GM23338 (cell line): ENCODE measurements at regions not wholly inside any gene's neighbourhood (a gene's known extent, or its start where the extent isn't known, plus 50 kb on each side); places are given as distances from the start of the nearest gene placed in this dataset.

Experiments
- ATAC-seq: fragments of 200-7000 bp; cut with Tn5 transposase; 3 replicates; pipeline ENCODE4 v1.9.1; 2020
- DNase-seq: peaks from one replicate; pipeline ENCODE4 v3.0.0-alpha.2; 2015; ENCODE audit warnings: low spot score
- H2AFZ ChIP-seq: fragments of 200-600 bp; sonication (generic); 2 replicates; pipeline ENCODE4 v1.8.0; 2016; ENCODE audit warnings: antibody characterized with exemption, mild to moderate bottlenecking, moderate library complexity
- H3F3A ChIP-seq: fragments of 200-600 bp; sonication (generic); replicated peaks from 2 replicates; pipeline ENCODE4 v1.8.0; 2017; ENCODE audit warnings: antibody characterized with exemption, mixed run types, low read depth
- H3K27ac ChIP-seq: fragments of 200-600 bp; sonication (generic); 2 replicates; pipeline ENCODE4 v1.6.1; 2016; ENCODE audit warnings: low read depth
- H3K27me3 ChIP-seq: fragments of 200-600 bp; sonication (generic); 2 replicates; pipeline ENCODE4 v1.8.0; 2016; ENCODE audit warnings: mild to moderate bottlenecking, mixed run types, moderate library complexity; ENCODE audit not compliant: insufficient read depth
- H3K36me3 ChIP-seq: fragments of 200-600 bp; sonication (generic); 2 replicates; pipeline ENCODE4 v1.8.0; 2016; ENCODE audit warnings: mild to moderate bottlenecking; ENCODE audit not compliant: insufficient read depth
- H3K4me1 ChIP-seq: fragments of 200-600 bp; sonication (generic); 2 replicates; pipeline ENCODE4 v1.8.0; 2016; ENCODE audit warnings: mild to moderate bottlenecking, moderate library complexity; ENCODE audit not compliant: insufficient read depth
- H3K4me2 ChIP-seq: fragments of 200-600 bp; sonication (generic); 2 replicates; pipeline ENCODE4 v1.7.1; 2017; ENCODE audit warnings: mixed run types
- H3K4me3 ChIP-seq: fragments of 200-600 bp; sonication (generic); 2 replicates; pipeline ENCODE4 v1.6.1; 2016; ENCODE audit warnings: mixed run types
- H3K79me2 ChIP-seq: fragments of 200-600 bp; sonication (generic); replicated peaks from 2 replicates; pipeline ENCODE4 v1.8.0; 2017; ENCODE audit warnings: mild to moderate bottlenecking; ENCODE audit not compliant: insufficient read depth
- H3K9me2 ChIP-seq: fragments of 200-600 bp; sonication (generic); 2 replicates; pipeline ENCODE4 v1.8.0; 2017; ENCODE audit not compliant: insufficient read depth
- H4K20me1 ChIP-seq: fragments of 200-600 bp; sonication (generic); replicated peaks from 2 replicates; pipeline ENCODE4 v1.8.0; 2017; ENCODE audit warnings: mild to moderate bottlenecking; ENCODE audit not compliant: insufficient read depth
- H3K27ac Mint-ChIP-seq: 2 replicates; pipeline ENCODE4 v1.8.0; 2020; ENCODE audit warnings: inconsistent platforms, mild to moderate bottlenecking, moderate library complexity, mixed read lengths
- H3K27me3 Mint-ChIP-seq: 3 replicates; pipeline ENCODE4 v1.8.0; 2022; ENCODE audit warnings: low read depth, mild to moderate bottlenecking, moderate library complexity, mixed read lengths, inconsistent platforms; ENCODE audit not compliant: insufficient read depth, poor library complexity
- H3K36me3 Mint-ChIP-seq: 3 replicates; pipeline ENCODE4 v1.8.0; 2021; ENCODE audit warnings: low read depth, mild to moderate bottlenecking, inconsistent platforms, moderate library complexity, mixed read lengths
- H3K4me1 Mint-ChIP-seq: 3 replicates; pipeline ENCODE4 v1.8.0; 2020; ENCODE audit warnings: mild to moderate bottlenecking, inconsistent platforms, mixed read lengths
- H3K4me3 Mint-ChIP-seq: 3 replicates; pipeline ENCODE4 v1.8.0; 2021; ENCODE audit warnings: moderate library complexity, mild to moderate bottlenecking, inconsistent platforms, mixed read lengths
- H3K9me3 Mint-ChIP-seq: 3 replicates; pipeline ENCODE4 v1.8.0; 2020; ENCODE audit warnings: moderate library complexity, mild to moderate bottlenecking, inconsistent platforms, mixed read lengths
- CREB1 ChIP-seq: fragments of 250-450 bp; sonication (Bioruptor Pico); IDR thresholded peaks from 2 replicates; pipeline ENCODE4 v1.5.0; 2020; ENCODE audit warnings: low read depth, mild to moderate bottlenecking, moderate library complexity
- CTCF ChIP-seq, 2 experiments: fragments of 200-600 bp in 1 of 2; sonication (generic) in 1 of 2; conservative IDR thresholded peaks; 2 replicates each; pipeline versions ENCODE4 v1.5.1 to v1.6.1; 2016 to 2017; ENCODE audit warnings: antibody characterized with exemption in 2 of 2, low read depth in 2 of 2, mild to moderate bottlenecking in 2 of 2, moderate library complexity in 1 of 2
- ETS1 ChIP-seq: IDR thresholded peaks from 2 replicates; pipeline ENCODE4 v1.6.1; 2016; ENCODE audit warnings: antibody characterized with exemption
- EZH2 ChIP-seq: fragments of 200-600 bp; sonication (generic); IDR thresholded peaks from one replicate; pipeline ENCODE4 v1.8.0; 2017; ENCODE audit warnings: antibody characterized with exemption, mild to moderate bottlenecking, low read depth; ENCODE audit not compliant: unreplicated experiment
- EZH2phosphoT487 ChIP-seq: fragments of 200-600 bp; sonication (generic); IDR thresholded peaks from one replicate; pipeline ENCODE4 v1.8.1; 2018; ENCODE audit warnings: antibody characterized with exemption; ENCODE audit not compliant: unreplicated experiment
- JUNB ChIP-seq: IDR thresholded peaks from one replicate; pipeline ENCODE4 v1.6.1; 2016; ENCODE audit warnings: antibody characterized with exemption; ENCODE audit not compliant: unreplicated experiment
- NANOG ChIP-seq: IDR thresholded peaks from 2 replicates; pipeline ENCODE4 v1.6.1; 2016; ENCODE audit warnings: antibody characterized with exemption, borderline replicate concordance
- POLR2AphosphoS5 ChIP-seq: IDR thresholded peaks from 2 replicates; pipeline ENCODE4 v1.6.1; 2016; ENCODE audit warnings: antibody characterized with exemption, low read depth
- REST ChIP-seq: IDR thresholded peaks from one replicate; pipeline ENCODE4 v1.6.1; 2018; ENCODE audit warnings: antibody characterized with exemption; ENCODE audit not compliant: unreplicated experiment
- STAT1 ChIP-seq: IDR thresholded peaks from one replicate; pipeline ENCODE4 v1.6.1; 2016; ENCODE audit warnings: antibody characterized with exemption; ENCODE audit not compliant: unreplicated experiment
- ZNF114 ChIP-seq: fragments of 250-450 bp; sonication (Bioruptor Pico); IDR thresholded peaks from 2 replicates; pipeline ENCODE4 v1.5.0; 2020; ENCODE audit warnings: mild to moderate bottlenecking, moderate library complexity
- ZNF331 ChIP-seq: fragments of 250-450 bp; sonication (Bioruptor Pico); IDR thresholded peaks from 2 replicates; pipeline ENCODE4 v1.5.0; 2020; ENCODE audit warnings: low read depth, mild to moderate bottlenecking, moderate library complexity
- ZNF462 ChIP-seq: fragments of 250-450 bp; sonication (Bioruptor Pico); IDR thresholded peaks from 2 replicates; pipeline ENCODE4 v1.5.0; 2020; ENCODE audit warnings: mild to moderate bottlenecking, moderate library complexity

- ATAC-seq (no peak), DNase-seq (no peak)
- H3K4me2 ChIP-seq, result no peak overlapping the region
- no peak overlapping the region for H3K4me3 ChIP-seq
- no peaks in the 10 kb centered on the region for H3K79me2 ChIP-seq
- no peaks in the 10 kb centered on the region for H3K36me3 ChIP-seq
- Mint-ChIP-seq H3K36me3 (no peaks in the 10 kb centered on the region), H3K4me3 (no peak overlapping the region), H3K27me3 (peaks cover 2% of the 10 kb centered on the region), H3K4me1 (no peaks in the 10 kb centered on the region), H3K9me3 (no peaks in the 10 kb centered on the region), H3K27ac (no peak overlapping the region)
- H3K27me3 ChIP-seq, result no peaks in the 10 kb centered on the region
- TF ChIP-seq POLR2AphosphoS5 (no peak), STAT1 (no peak), NANOG (no peak), ZNF331 (CRISPR knock-in tag) (no peak), ZNF462 (CRISPR knock-in tag) (no peak), JUNB (no peak), CREB1 (CRISPR knock-in tag) (no peak), EZH2phosphoT487 (no peak), ETS1 (no peak), EZH2 (no peak), ZNF114 (CRISPR knock-in tag) (no peak), CTCF (conservative IDR thresholded peaks at IDR 0.05; ENCODE audit: low read depth in 2 of 2) (no peak), REST (no peak)
- H3K27ac ChIP-seq, result no peak overlapping the region
- H2AFZ ChIP-seq, result no peak overlapping the region
- H3K9me2 ChIP-seq, result no peaks in the 10 kb centered on the region
- no peaks in the 10 kb centered on the region for H3K4me1 ChIP-seq
- H4K20me1 ChIP-seq, result no peaks in the 10 kb centered on the region
- H3F3A ChIP-seq, result no peaks in the 10 kb centered on the region
These were observed 56.4 kb upstream of the SLIT3 start for GRCh38 chr5:169357291-169357690.
